NOMO-1 (cell line): ENCODE measurements at regions not wholly inside any gene's neighbourhood (a gene's known extent, or its start where the extent isn't known, plus 50 kb on each side); places are given as distances from the start of the nearest gene placed in this dataset.

Experiments used
- DNase-seq, 2 experiments: peaks; one replicate each; lab custom pipeline; 2025; ENCODE audit not compliant: unreplicated experiment in 2 of 2; lab: John Stamatoyannopoulos, UW

DNA sequence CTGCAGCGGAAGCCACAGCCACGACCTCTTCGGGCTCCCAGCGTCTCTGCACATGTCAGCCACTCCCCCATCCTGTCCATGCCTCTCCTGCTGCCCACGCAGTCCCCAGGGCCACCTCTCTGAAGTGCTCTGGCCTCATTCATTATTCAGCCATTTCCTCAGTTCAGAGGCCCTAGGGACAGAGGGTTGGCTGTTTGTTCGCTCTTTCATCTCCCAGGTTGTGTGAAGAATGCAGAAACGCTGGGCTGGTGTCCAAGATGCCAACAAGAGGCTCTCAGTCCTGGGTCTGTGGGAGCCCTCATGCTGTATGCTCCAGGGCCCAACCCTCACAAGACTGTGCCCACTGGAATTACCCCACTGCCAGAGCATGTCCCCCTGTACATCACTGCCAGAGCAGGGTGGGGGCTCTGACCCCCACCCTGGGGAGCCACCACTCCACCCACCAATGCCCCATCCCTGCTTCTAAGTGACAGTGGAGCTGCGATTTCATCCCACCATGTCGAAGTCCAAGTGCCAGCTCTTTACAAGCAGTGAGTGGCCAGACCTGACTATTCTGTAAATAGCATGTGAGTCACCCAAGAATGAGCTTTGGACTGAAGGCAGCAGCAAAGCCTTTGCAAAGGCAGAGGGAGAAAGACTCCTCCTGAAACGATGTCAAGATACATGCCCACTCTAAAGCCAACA is 209.6 kb downstream of the BUD13 start:
- DNase-seq: no peak

DNA sequence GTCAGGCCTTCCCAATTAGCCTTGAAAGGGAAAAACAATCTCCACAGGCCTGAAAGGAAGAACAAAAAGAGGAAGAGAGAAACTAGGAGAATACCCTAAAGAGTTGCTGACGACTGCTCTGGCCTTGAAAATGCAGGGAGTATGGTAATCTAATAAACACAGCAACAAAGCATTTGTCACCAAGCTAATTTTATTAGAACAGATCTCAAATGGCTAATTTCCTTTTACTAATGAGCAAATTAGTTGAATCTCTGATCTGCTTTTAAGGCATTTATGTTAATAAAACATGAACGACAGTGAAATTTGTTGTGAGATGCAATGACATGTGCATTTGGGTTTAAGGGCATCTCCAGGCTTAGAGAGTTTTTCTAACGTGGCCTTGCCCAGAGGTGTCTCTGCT is 212.2 kb downstream of the BUD13 start:
- DNase-seq: no peak

GRCh38 chr11:116558504-116559211 is 214.1 kb downstream of the BUD13 start:
- DNase-seq: no peak

- no peak for DNase-seq
Measured at GRCh38 chr11:116557282-116557681, 215.5 kb downstream of the BUD13 start.

- DNase-seq: no peak
Measured at GRCh38 chr11:116556483-116556882, 216.3 kb downstream of the BUD13 start.

DNA sequence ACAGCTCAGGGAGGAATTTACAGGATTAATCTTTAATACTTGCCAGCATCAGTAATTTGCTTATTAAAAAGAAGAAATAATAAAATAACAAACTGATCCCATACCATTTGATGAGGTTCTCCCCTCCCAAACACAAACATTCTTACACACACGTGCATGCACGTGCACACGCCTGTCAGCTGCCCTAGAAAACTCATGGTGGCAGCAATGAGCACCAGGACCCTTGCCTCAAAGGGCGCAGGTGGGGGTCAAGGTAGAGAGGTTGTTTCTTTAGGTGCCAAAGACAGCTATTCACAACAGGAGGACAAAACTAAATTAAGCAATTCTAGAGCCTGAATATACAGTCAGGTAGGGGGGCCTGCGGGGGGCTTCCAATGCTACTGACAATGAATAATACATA is 219.3 kb downstream of the BUD13 start:
- DNase-seq: no peak

DNA sequence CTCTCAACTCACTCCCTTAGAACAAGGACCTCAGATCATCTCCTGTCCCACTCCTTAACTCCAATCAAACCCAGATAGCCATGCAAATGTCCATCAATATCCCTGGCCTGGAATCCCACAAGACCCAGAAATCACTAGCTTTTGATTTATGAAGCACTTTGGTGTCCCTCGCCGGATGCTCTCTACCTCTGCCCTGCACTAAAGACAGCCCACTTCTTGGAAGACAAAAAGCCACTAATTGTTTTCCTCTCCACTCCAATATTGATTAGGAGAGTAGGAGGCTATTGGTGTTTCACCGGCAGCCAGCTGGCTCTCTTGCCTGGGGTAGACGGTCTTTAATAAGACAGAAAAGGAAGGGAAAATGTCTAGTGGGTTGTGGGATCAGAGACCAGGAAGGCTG is 221.2 kb downstream of the BUD13 start:
- DNase-seq: no peak

- no peak for DNase-seq
Measured at GRCh38 chr11:116548256-116548655, 224.5 kb downstream of the BUD13 start.

GRCh38 chr11:116547571-116547970 is 225.2 kb downstream of the BUD13 start:
- DNase-seq: no peak

- no peak for DNase-seq
Measured at GRCh38 chr11:116545912-116546311, 226.9 kb downstream of the BUD13 start.

DNA sequence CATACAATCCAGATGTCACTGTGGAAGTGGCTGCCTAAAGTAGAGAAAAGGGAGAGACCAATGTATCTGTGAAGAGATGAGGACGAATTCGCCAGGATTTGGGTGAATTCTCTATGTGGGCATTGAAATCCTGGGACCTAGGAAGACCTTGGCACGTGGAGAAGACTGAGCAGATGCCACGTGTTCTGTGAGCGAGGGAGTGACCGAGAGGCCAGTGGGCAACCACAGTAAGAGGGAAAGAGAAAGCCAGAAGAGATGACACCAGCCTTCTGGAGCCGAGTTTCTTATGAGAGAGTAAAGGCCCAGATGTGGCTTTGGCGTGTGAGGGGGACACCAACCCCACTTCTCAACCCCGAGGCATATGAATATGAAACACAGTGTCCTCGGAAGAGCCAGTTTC is 228.1 kb downstream of the BUD13 start:
- DNase-seq: no peak

DNA sequence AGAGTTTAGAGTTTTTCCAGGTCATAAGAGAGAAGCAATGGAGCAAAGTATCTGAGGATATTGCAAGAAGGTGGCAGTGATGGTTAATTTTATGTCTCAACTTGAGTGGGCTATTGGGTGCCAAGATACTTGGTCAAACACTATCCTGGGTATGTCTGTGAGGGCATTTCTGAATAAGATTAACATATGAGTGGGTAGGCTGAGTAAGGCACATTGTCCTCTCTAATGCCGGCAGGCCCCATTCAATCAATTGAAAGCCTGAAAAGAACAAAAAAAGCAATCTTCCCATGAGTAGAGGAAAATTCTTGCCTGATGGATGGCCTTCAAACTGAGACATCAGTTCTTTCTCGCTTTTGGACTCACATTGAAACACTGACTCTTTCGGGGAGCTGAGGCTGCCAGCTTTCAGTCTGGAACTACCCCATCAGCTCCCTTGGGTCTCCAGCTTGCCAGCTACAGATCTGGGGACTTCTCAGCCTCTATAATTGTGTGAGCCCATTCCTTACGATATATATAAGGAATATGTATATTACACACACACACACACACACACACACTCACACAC is 228.8 kb downstream of the BUD13 start:
- no peak for DNase-seq

GRCh38 chr11:116543099-116543498 is 229.7 kb downstream of the BUD13 start:
- no peak for DNase-seq

GRCh38 chr11:116542406-116542805 is 230.4 kb downstream of the BUD13 start:
- no peak for DNase-seq

- DNase-seq: no peak
Measured at GRCh38 chr11:116541460-116541859, 231.3 kb downstream of the BUD13 start.

DNA sequence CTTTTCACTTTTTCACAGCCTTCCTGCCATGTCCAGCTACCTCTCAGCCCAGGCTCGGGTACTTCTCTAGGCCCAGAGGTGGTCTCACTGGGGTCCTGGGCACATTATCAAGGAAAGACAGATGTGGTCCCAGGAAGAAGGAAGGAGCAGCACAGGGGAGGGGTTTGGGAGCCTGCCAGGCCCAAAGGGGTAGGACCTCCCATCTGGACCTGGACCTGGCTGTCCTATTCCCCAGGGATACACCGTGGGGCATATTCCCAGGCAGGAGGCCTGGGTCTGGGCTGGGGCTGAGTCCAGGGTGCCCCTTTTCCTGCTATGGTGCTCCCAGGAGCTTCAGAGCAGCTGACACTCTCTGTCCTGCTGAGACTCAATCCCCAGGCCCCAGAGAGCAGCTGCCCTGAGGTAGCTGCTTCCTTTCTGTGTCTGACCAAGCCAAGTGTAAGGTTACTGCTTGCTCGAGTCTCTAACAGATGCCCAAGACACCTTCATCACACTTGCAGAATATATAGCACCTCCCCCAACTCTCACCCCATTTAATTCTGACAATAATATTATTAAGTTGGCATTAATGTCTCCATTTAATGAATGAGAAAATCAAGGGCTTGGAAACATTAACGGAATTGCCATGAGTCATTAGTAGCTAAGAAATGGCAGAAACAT is 232.0 kb downstream of the BUD13 start:
- no peak for DNase-seq

DNA sequence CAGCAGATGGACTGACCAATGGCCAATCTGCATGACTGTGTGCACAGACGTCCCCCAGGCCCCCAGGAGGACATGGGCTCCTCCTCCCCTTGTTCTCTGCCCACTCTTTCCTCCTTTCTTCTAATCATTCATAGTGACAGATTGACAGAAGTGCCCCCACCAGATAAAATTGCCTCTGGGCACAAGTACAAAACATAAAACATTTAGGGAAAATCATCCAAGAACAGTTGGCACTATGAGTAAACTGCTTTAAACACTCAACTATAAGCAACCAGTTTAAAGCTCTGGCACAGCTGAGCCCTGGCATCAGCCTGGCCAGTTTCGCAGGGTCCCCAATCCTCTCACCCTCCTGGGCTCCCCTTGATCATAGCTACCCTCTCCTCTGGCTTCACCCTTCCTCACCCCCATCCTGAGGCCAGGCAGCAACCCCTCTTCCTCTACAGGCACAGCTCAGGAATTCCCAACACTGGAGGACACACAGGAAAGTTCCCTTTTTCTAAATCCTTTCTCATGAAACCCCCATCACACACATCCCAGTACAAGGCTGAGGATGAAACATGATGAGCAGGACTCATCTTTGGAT is 232.9 kb downstream of the BUD13 start:
- no peak for DNase-seq

DNA sequence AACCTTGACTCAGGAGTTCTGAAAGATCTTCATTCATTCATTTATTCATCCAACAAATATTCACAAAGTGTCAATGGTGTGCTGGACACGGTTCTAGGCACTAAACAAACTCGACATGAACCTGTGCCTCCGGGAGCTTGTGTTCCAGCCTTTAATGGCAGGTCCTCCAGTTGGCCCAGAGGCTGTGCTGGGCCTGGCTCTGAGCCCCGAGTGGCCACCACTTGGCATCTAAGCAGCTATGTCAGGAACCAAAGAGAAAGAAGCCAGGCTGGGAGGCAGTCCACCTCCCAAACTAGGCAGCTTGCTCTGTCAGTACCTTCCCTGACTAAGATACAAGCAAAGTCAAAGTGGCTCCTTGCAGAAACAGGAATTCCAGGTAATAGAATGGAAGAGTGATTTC is 233.6 kb downstream of the BUD13 start:
- DNase-seq: no peak

DNA sequence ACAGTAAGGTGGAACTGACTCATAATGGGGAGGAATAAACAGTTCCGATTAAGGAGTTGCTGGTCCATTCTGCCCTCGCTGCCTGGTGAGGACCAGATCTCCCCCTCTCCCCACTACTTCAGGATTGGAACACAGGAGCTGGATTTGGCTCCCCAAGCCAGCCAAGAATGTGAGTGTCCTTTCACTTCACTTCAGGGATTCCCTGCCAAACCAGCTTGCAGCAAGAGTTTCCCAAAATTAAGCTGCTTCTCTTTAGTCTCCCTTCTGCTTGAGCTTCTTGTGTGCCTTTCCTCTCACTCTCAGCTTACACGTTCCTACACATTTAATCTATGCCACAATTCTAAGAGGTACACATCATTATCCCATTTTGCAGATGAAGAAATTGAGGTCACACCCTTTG is 234.1 kb downstream of the BUD13 start:
- DNase-seq: no peak

DNA sequence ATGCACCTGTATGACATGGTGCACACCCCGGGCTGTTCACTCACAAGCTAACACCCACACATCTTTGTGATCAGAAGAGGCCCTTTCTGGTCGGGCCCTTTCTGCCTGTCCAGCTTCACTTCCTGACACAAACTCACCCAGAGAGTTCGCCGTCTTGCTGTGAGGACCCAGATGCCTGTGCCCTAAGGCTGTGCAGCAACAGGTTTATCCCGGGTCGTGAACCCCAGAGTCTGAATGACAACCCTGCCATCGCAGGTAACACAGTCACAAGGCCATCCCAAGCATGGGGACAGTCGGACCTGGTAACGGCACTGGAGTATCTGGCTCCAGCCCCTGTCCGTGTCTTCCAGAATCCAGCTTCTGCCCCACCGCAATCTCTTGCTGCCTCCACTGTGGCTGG is 235.1 kb downstream of the BUD13 start:
- DNase-seq: no peak

- no peak for DNase-seq
Measured at GRCh38 chr11:116537121-116537520, 235.7 kb downstream of the BUD13 start.
